Activated naive CD4-positive, alpha-beta T cell treated with Interleukin-2 at 50 U/mL for 16 hours (primary cell): ENCODE measurements at regions not wholly inside any gene's neighbourhood (a gene's known extent, or its start where the extent isn't known, plus 50 kb on each side); places are given as distances from the start of the nearest gene placed in this dataset.

ENCODE experiments used
- DNase-seq: peaks from one replicate; pipeline ENCODE4 v3.0.0-alpha.2; 2020

DNA sequence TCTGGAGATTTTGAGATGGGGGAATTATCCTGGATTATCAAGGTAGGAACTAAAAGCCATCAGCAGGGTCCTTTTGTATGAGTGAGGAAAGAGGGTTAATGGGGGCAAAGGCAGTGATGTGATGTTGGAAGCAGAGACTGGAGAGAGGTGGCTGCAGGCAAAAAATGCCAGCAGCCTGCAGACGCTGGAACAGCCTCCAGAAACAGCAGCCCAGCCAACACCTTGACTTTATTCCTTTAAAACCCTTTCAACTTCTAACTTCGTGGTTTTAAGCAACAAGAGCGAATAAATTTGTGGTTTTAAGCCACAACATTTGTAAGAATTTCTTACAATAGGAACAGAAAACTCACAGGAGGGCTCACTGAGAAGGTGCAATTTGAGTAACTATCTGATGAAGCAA, 523.1 kb upstream of the HS6ST1 start:
- no peak for DNase-seq

- no peak for DNase-seq
Observed at GRCh38 chr2:128867311-128867710, 548.6 kb upstream of the HS6ST1 start.

DNA sequence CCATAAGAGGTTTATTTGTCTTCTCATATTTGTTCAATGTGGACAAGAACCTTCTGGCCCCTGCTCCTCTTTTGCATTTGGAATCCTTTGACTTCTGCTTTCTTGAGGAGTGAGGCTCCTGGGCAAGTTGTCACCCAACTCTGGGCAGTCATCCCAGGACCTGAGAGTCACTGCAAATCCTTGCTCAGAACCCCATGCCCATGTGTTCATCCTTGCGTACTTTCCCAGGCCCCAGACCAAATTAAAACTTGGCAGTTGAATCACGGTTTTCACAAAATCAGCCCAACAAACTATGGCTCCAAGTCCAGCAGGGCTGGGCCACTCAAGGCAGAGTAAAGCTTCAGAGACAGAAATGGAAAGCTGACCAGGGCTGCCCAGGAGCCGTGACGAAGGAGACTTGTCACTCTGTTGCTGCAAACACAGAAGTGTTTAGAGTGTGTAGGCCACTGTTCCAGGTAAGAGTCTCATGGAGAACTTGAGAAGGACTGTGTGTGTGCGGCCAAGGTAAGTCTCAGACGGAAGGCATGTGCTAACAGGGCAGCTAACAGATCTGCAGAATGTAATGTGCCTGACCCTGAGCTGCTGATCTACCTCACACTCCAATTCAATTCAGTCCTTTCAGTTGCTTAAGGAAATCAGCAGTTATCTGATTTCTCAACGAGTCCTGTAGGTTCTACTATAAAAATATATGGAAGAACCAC, 549.4 kb upstream of the HS6ST1 start:
- no peak for DNase-seq

DNA sequence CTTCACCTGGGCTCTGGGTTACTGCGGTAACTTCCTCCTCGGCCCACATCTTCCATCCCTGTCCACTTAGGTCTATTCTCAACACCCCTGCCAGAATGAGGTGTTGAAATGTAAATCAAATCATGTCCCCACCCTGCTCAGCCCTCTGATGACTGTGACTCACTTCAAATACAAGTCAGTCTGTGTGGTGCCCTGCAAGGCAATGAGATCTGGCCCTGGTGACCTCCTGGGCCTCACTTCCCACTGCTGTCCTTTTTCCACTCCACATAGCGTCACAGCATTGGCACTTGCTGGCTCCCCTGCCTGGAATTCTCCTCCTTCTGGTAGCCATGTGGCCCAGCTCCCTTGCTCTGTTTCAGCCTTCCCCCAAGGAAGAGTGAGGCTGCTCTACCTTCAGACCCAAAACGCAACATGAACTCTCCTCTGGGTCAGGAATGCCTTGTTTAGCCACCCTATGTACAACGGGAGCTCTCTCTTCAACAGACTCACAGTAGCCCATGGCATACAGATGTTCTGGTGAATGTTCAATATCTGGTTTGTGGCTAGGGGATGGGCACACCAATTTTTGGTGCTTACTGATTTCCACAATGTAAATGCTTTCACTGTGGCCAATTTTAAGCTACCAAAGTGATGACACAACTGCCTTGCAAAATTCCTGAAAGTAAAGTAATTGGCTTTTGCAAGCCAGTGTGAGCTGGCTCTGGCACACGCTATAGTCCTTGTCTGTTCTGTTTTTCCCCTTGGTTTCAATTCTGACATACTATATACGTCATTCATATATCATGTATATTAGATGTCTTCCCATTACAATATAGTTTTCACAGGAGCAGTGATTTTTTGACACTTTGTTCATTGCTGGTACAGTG, 550.3 kb upstream of the HS6ST1 start:
- DNase-seq, result no peak

GRCh38 chr2:128874608-128875007, 555.9 kb upstream of the HS6ST1 start:
- DNase-seq, result no peak

DNA sequence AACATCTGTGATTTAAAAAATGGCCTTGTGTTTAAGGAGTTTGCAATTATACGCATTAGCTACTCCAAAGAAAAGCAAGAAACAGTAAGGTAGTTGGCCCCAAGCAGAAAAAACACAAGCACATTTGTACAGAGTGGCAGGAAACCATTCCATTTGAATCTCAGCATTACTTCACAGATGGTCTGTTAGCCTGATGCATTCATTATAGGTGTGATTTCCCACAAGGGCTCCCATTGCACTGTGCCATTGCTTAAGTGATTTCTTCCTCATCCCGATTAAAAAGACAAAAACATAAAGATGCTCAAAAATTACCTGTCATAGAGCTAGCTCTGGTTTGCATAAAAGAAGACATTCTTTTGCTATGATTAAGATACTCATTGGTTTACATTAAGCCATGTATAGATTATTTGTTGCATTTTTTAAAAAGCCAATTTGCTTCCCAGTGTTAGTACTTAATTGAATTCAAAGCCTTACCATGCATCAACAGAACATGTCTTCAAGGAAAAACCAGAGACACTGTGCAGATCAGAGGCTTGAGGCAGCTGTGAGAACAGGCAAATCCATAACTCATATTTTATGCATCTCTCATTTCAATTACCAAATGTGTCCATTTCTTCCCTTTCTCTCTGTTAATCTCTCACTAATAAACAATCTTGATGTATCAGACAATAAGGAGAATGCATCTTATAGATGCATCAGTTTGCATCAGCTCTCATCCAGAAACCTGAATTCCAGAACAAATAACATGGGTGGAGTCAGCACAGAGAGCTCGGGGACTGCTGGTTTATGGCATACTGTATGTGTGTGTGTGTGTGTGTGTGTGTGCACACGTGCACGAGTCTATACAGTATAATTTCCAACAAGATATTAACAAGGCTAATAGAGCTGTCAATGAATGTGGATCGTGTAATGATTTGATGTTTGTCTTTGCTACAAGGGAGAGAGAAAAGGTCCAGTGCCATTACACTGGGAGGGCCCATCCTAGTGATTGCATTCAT, 558.6 kb upstream of the HS6ST1 start:
- DNase-seq, result no peak

- no peak for DNase-seq
Observed at GRCh38 chr2:128879161-128879560, 560.5 kb upstream of the HS6ST1 start.

GRCh38 chr2:128894896-128895295, 576.2 kb upstream of the HS6ST1 start:
- DNase-seq, result no peak

DNA sequence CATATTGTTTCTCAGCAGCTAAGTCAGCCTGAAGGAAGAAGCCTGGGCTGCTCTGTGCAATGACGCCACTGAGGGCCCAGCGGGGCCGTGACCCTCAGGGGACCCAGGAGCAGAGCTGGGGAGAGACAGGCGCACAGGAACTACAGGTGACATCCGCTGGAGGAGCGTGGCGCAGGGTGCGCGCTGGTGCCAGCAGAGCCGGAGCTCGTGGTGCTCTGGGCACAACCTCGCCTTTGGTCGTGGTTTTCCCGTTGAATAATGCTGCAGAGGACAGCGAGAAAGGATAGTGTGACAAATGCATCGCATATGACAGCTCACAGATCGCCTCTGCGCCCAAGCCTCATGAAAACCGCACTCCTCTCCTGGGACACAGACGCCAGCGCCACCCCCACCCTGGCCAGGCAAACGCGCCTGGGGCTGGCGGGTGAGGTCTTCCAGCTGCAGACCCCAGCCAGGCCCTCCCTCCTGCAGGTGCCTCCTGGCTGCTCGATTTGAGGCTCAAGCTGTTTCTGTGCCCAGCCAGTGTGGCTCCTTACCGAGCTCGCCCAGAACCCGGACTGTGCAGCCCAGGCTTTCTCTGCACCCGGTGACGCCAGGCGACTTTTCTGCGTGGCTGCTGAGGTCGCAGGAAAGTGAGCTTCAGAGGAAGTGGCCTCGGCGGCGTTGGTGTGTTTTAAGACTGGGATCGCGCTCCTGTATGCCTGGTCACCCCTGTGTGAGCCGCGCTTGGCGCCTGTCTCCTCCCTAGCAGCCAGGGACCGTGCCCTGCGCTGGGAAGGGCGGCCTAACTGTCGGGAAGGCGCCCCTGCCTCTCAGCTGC, 583.1 kb upstream of the HS6ST1 start:
- DNase-seq, result no peak

DNA sequence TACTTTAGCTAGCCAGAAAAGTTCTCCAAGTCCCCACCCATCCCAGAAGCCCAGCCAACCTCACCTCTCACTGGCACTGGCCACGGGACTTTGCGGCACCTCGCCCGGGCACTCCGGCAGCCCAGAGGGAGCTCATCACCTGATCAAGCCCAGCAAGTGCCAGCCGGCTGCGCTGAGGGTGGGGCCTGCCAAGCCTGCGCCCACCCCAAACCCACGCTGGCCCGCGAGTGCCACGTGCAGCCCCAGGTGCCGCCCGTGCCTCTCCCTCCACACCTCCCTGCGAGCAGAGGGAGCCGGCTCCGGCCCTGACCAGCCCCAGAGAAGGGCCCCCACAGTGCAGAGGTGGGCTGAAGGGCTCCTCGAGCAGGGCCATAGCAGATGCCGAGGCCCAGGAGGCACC, 585.0 kb upstream of the HS6ST1 start:
- DNase-seq, result no peak

DNA sequence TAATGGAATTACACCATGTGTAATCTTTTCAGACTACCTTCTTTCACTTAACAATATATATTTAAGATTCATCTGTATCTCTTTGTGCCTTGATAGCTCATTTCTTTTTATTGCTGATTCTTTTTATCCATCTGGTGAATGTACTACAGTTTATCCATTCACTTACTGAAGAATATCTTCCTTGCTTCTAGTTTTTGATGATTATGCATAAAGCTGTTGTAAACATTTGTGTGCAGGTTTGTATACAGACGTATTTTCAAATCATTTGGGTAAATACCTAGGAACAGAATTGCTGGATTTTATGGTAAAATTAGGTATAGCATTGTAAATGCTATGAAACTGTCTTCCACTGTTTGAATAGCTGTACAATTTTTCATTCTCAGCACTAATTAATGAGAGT, 592.6 kb upstream of the HS6ST1 start:
- no peak for DNase-seq

DNA sequence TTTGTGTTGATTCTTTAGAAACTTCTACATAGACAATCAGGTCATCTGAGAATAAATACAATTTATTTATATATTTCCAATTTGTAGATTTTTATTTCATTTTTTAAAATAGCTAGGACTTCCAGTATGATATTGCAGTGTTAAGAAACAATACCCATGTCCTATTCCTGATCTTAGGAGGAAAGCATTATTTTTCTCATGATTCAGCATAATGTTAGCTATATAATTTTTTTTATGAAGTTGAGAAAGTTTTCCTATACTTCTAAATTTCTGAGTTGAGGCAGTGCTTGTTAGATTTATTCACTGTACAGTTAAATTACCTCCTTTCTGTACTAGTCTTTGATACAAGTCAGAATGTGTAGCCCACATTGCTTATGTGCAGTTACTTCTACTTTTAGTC, 595.7 kb upstream of the HS6ST1 start:
- DNase-seq, result no peak

DNA sequence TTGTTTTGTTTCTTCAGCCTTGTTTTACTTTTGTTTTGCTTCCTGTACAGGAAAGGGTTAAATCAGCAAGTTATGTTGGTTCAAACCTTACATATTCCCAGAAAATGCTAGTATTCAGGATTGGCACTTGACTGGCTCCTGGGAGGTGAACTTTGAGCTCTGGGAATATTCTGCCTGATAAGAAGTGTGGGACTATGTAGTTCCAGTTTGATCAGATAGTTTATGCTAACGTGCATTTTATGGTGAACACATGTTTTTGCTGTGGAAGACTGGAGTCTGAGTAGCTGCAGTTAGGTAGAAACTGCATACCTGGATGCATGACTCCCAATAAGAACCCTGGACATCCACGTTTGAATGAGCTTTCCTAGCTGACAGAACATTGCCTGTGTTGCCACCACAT, 603.1 kb upstream of the HS6ST1 start:
- no peak for DNase-seq

- no peak for DNase-seq
Observed at GRCh38 chr2:128922154-128922553, 603.5 kb upstream of the HS6ST1 start.

DNA sequence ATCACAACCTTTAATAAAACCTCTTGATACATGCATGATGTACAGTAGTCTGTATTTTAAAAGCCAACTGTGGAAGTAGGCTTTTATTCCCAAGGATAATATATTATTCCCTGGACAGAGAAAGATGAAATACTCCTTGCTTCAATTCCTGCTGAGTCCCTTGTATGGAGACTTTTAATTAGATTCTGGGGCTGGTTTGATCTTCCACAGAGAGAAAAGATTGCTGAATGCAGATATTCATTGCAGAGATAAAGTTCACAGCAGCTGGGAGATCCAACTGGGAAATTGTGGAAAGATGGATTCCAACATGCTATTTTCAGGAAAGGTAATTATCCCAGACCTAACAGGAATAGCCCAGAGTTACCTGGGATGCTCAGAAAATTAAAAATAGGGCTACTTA, 607.0 kb upstream of the HS6ST1 start:
- DNase-seq, result no peak

- DNase-seq, result no peak
Observed at GRCh38 chr2:128930101-128930500, 611.4 kb upstream of the HS6ST1 start.

- no peak for DNase-seq
Observed at GRCh38 chr2:128940378-128940777, 621.7 kb upstream of the HS6ST1 start.

DNA sequence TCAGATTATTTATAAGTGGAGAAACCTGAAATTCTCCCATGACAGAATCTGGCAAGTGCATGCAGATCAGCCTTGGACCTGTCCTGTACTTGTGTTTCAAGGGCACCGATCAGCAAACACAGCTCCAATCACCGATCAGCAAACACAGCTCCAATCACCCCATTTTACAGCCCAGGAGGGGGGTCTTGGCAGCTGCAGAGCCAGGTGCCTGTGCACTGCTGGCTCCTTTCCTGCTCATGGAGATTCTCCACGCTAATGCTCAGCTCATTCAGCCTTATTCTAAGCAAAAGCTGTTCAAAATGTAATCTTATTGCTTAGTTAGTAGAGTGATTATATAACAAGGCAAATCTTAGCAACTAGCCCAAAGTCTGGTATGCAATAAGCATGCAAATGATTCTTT, 623.1 kb upstream of the HS6ST1 start:
- DNase-seq, result no peak

- DNase-seq, result no peak
Observed at GRCh38 chr2:128949360-128949759, 630.7 kb upstream of the HS6ST1 start.

DNA sequence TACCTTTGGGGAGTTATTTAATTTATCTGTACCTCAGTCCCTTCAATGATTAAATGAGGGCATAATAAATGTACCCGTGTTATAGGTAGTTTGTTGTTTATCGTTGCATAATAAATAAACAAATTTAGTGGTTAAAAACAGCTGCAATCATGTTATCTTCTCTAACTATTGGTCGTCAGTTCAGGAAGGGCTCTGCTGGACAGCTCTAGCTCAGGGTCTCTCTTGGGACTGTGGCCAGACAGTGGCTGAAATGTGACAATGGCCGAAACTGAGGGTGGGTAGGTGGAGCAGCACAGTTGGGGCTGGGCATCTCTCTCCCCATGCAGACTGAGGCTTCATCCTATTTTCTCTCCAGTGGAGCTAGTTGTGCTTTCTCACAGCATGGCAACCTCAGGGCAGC, 632.1 kb upstream of the HS6ST1 start:
- no peak for DNase-seq

DNA sequence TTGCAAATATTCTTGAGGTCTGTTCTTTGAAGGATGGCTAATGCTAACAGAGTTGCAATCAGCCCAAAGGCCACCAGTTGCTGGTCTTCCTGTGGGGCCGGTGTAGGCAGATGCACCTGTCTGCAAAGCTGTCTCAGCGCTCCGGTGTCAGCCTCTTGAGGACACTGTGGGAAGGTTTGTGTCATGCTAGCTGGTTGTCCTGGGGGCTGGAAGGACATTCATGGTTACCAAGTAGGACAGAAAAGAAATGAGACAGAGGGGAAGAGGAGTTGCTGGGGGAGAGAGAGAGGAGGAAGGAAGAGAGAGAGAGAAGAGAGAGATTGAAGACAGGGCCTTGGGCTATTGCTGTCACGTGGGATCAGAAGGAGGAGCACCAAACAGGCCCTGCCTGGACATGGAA, 639.6 kb upstream of the HS6ST1 start:
- no peak for DNase-seq

DNA sequence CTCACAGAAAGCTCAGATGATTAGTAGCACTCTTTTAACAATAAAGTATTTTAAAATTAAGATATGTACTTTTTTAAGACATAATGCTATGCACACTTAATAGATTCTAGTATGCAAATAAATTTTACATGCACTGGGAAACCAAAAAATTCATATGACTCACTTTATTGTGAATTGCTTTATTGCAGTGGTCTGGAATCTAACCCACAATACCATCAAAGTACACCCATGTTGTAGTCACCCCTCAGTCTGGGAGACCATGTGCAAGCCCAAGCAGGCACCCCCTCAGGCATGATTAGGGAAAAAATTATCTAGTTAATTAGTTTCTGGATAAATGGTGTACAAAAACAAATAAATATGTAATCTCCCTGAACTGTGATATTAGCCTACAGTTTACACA, 649.0 kb upstream of the HS6ST1 start:
- no peak for DNase-seq
